GM12874 (cell line): ENCODE measurements at regions not wholly inside any gene's neighbourhood (a gene's known extent, or its start where the extent isn't known, plus 50 kb on each side); places are given as distances from the start of the nearest gene placed in this dataset.

Source experiments
- CTCF ChIP-seq: IDR thresholded peaks from 2 replicates; pipeline ENCODE4 v1.5.1; 2011; ENCODE audit warnings: low read depth, mild to moderate bottlenecking, control low read depth, low read length, moderate library complexity; ENCODE audit not compliant: insufficient read depth

GRCh38 chr10:10786109-10787090, 231.3 kb upstream of the CELF2 start:
- no peak for TF ChIP-seq CTCF

- no peak for TF ChIP-seq CTCF
Observed at GRCh38 chr10:10787586-10787985, 230.1 kb upstream of the CELF2 start.

- no peak for TF ChIP-seq CTCF
Observed at GRCh38 chr10:10788761-10789160, 228.9 kb upstream of the CELF2 start.

GRCh38 chr10:10791869-10792268, 225.8 kb upstream of the CELF2 start:
- TF ChIP-seq CTCF: no peak

- TF ChIP-seq CTCF: no peak
Observed at GRCh38 chr10:10792681-10793080, 225.0 kb upstream of the CELF2 start.

- TF ChIP-seq CTCF: no peak
Observed at GRCh38 chr10:10794046-10794445, 223.6 kb upstream of the CELF2 start.

GRCh38 chr10:10794791-10795191, 222.9 kb upstream of the CELF2 start:
- TF ChIP-seq CTCF: no peak
